ENCODE measurements at regions not wholly inside any gene's neighbourhood (a gene's known extent, or its start where the extent isn't known, plus 50 kb on each side); places are given as distances from the start of the nearest gene placed in this dataset.

DNA sequence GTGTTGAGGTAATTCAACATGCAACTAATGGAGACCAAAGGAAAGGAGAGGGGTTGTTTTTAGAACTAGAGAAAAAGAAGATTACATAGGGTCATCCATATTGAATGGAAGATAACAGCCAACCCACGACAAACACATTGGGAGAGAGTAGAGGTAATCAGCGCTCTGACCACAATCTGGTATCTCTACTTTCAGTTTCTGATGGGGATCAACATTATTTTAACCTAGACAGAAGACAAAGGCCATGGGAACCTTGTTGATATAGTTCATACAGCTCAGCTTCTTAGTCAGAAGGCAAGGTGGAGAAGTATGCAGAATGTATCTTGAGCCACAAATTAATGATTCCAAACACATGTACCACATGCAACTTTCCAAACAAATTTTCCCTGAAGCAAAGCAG is 537.1 kb upstream of the ST8SIA4 start:
- H3K27me3 ChIP-seq (replicated peaks in 1 of 4; ENCODE audit: control insufficient read depth in 3 of 4, extremely low read depth in 1 of 4, insufficient read depth in 3 of 4, low read length in 3 of 4) = no peaks in the 10 kb centered on the region
- H2BK5ac ChIP-seq (ENCODE audit: low read depth, low read length) = no peak overlapping the region
- no peak overlapping the region for H3K27ac ChIP-seq (ENCODE audit: low read depth, low read length)
- H3K9ac ChIP-seq (replicated peaks in 1 of 4; ENCODE audit: extremely low read depth in 1 of 4, low read depth in 3 of 4, low read length in 3 of 4) = no peak overlapping the region
- no peak overlapping the region for H3K18ac ChIP-seq (ENCODE audit: extremely low read depth, low read length)
- H3K4me1 ChIP-seq (replicated peaks in 1 of 4; ENCODE audit: control insufficient read depth in 3 of 4, insufficient read depth in 4 of 4, low read length in 3 of 4) = no peaks in the 10 kb centered on the region
- ChIA-PET POLR2A (ENCODE audit: partially characterized antibody) (no interaction called here), CTCF (ENCODE audit: partially characterized antibody) (no interaction called here)
- H3K56ac ChIP-seq (replicated peaks; ENCODE audit: insufficient read length, low read depth, low read length) = no peak overlapping the region
- no peak overlapping the region for H2BK120ac ChIP-seq (replicated peaks; ENCODE audit: low read depth, low read length)
- no peak overlapping the region for H3K4me3 ChIP-seq (ENCODE audit: extremely low read depth in 1 of 4, insufficient read depth in 2 of 4, low read depth in 3 of 4, low read length in 4 of 4)
- H3K14ac ChIP-seq (ENCODE audit: insufficient read length) = no peak overlapping the region
- no peak overlapping the region for H4K91ac ChIP-seq (replicated peaks; ENCODE audit: insufficient read length, low read length)
- H3K36me3 ChIP-seq (ENCODE audit: control insufficient read depth in 2 of 4, insufficient read depth in 4 of 4, low read length in 3 of 4) = no peaks in the 10 kb centered on the region
- no peak overlapping the region for H2BK20ac ChIP-seq (ENCODE audit: low read length)
- no peak overlapping the region for H2BK15ac ChIP-seq (ENCODE audit: low read length)
- no peak overlapping the region for H3K4me2 ChIP-seq (ENCODE audit: insufficient read depth in 1 of 2, low read depth in 2 of 2, low read length in 2 of 2)
- no peak for DNase-seq (ENCODE audit: low read depth in 1 of 2, low spot score in 2 of 2)
- no peak overlapping the region for H2BK12ac ChIP-seq (ENCODE audit: low read depth, low read length)
- H4K5ac ChIP-seq (ENCODE audit: insufficient read length, low read depth, low read length) = no peak overlapping the region
- no peaks in the 10 kb centered on the region for H3K79me1 ChIP-seq (ENCODE audit: low read depth, low read length)
- H3K9me3 ChIP-seq (ENCODE audit: insufficient read depth in 2 of 2, low read depth in 1 of 2, low read length in 1 of 2) = peaks cover 3 to 6% of the 10 kb centered on the region in 2 experiments; a peak in 2 of 4 replicates
- WGBS, 2 experiments (ENCODE audit: extremely low coverage in 1 of 2, insufficient coverage in 1 of 2, insufficient read length in 1 of 2, insufficient replicate concordance in 2 of 2, low coverage in 1 of 2, low lambda C conversion rate in 2 of 2, missing lambda C conversion rate in 1 of 2) = 98% methylated on average over 2 of the region's 2 CpGs; no CpG with 5 or more reads in 1 of the 2 experiments
- H3K23me2 ChIP-seq (ENCODE audit: low read depth, low read length) = no peaks in the 10 kb centered on the region; the same call in 1 of the 2 replicates
- H3K4ac ChIP-seq (replicated peaks; ENCODE audit: insufficient read length, low read depth, low read length) = no peak overlapping the region
- H3K79me2 ChIP-seq (ENCODE audit: control insufficient read depth in 1 of 2, insufficient read depth in 2 of 2, low read length in 2 of 2) = no peaks in the 10 kb centered on the region
- H3K23ac ChIP-seq (ENCODE audit: insufficient read length) = no peak overlapping the region
- no peak overlapping the region for H4K8ac ChIP-seq (ENCODE audit: extremely low read depth, insufficient read depth, low read length)
- H4K20me1 ChIP-seq (replicated peaks in 1 of 2; ENCODE audit: control insufficient read depth in 1 of 2, insufficient read depth in 2 of 2, low read length in 2 of 2) = no peaks in the 10 kb centered on the region
- FAIRE-seq = no peak
- TF ChIP-seq ZNF274 (IDR thresholded peaks at IDR 0.05; ENCODE audit: borderline replicate concordance, extremely low read depth, low read length) (no peak), SUZ12 (IDR thresholded peaks at IDR 0.05; ENCODE audit: low read length) (no peak)
- H2AK5ac ChIP-seq (ENCODE audit: low read depth, low read length) = no peak overlapping the region
- no peak overlapping the region for H2AFZ ChIP-seq (ENCODE audit: low read length)

Data from H1 (cell line).